Middle frontal gyrus (tissue), 1 donor: ENCODE measurements at regions not wholly inside any gene's neighbourhood (a gene's known extent, or its start where the extent isn't known, plus 50 kb on each side); places are given as distances from the start of the nearest gene placed in this dataset.

Source experiments
- DNase-seq: peaks from one replicate; pipeline ENCODE4 v3.0.0-alpha.2; 2015; ENCODE audit warnings: low spot score; ENCODE audit errors: extremely low spot score

DNA sequence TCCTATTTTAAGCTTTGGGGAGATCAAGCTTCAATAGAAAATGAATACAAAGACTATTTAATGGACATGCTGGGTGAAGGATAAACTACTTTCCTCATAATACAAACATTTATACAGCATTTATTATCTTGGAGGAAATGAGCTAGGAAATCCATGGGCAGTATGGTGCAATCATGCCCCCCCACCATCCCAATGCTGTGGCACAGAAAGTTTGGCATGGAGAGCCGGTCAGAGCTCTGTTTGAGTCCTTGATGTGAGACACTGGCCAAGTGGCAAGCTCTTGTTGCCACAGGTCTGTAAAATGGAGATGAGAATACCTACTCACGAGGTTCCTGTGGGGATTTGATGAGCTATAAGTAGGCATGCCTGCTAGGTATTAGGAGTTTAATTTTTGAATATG lies 120.6 kb downstream of the MAB21L3 start:
- DNase-seq, result no peak

DNA sequence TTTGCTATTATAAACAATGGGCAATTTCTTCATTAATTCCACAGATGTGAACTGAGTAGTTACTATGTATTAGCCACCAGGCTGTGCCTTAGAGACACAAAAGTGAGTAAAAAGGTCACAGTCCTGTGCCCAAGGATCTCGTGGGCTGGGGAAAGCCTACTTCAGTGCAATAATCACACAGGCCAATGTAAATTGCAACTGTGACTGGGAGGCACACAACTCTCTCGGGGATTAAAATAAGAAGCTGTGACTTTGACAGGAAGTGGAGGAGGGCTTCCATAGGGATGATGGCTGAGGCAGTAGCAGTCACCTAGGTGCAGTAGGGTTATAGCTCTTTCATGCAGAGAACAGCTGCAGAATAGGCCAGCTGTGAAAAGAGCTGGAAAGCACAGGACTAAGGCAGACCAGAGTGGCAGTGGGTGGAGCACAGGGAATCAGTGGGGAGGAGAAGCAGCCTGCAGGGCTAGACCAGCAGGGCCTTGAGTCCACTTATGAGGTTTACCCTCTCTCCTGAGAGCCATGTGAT lies 121.9 kb downstream of the MAB21L3 start:
- no peak for DNase-seq

DNA sequence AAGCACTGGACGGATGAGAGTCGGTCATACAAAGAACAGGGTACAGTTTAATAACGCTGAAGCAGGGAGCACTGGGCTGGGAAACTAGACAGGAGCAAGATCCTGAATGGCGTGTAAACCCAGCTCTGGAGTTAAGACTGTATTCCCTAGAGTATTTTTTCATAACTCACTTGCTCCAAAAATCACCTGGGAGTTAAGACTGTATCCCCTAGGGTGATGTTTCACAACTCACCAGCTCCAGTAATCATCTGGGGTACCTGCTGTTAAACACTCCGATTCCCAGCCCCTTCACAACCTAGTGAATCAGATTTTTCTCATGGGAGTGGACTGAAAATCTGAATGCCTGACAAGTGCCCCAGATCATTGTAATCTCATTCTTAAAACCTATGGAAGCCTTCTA lies 123.2 kb downstream of the MAB21L3 start:
- no peak for DNase-seq

GRCh38 chr1:116239916-116240315 lies 128.7 kb downstream of the MAB21L3 start:
- DNase-seq, result no peak

GRCh38 chr1:116242741-116243140 lies 130.3 kb upstream of the ATP1A1 start:
- DNase-seq, result no peak

GRCh38 chr1:116243333-116244054 lies 129.6 kb upstream of the ATP1A1 start:
- no peak for DNase-seq

DNA sequence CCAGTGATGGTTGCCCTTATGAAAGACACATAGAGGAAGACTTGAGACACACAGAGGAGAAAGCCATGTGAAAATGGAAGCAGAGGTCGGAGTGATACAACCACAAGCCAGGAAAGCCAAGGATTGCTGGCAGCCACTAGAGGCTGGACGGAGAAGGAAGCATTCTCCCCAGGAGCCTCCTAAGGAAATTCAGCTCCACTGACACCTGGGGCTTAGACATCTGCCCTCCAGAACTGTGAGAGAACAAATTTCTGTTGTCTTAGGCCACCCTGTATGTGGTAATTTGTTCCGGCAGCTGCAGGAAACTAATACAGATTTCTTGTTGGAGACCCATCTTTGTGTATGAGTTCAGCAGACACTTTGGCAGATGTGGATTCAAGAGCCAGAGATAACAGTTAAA lies 126.9 kb upstream of the ATP1A1 start:
- DNase-seq, result no peak

GRCh38 chr1:116252271-116252670 lies 120.8 kb upstream of the ATP1A1 start:
- DNase-seq, result no peak

DNA sequence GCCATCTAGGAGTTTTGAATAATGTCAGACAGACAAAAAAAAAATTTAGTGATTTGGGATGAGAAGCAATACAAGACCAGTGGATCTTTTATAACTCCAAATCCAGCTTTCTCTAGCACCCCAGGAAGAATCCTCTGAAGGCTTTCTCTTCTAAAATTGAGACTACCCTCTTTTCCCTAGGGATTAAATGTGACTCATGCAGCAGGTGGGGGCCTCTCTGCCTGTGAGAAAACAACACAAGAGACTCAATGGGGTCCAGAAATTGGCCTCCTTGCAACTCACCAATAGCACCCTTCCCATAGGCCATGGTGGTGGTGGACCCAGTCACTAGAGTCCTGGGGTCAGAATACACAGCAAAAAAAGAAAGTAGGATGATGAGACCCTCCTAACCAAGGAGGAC lies 120.3 kb upstream of the ATP1A1 start:
- no peak for DNase-seq

DNA sequence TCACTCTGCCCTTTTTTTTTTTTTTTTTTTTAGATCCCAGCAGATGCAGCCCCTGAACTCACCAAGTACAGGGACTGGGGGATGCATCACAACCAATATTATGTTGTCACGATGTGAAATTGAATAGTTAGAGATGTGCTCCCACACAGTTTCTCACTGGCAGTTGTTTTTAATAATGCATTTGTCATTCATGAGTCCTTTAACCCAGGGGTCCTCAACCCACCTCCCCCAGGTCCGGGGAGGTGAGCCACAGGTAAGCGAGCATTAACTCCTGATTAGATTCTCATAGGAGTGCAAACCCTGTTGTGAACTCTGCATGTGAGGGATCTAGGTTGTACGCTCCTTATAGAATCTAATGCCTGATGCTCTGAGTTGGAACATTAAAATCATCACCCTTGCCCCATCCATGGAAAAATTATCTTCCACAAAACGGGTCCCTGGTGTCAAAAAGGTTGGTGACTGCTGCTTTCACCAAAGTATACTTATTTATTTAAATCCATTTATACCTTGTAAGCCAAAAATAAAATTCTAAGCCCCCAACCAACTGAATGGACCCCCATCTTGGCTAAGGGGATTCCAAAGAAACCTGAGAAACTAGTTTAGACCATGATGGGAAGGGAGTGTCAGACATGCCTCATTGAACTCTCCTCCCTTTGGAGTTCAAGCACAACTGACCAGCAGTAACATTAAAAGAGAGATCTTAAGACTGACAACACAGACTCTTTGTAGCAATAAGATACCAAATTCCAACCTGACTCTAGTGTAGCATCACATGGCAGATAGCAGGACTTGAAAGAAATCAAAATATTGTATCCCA lies 119.3 kb upstream of the ATP1A1 start:
- DNase-seq, result no peak

DNA sequence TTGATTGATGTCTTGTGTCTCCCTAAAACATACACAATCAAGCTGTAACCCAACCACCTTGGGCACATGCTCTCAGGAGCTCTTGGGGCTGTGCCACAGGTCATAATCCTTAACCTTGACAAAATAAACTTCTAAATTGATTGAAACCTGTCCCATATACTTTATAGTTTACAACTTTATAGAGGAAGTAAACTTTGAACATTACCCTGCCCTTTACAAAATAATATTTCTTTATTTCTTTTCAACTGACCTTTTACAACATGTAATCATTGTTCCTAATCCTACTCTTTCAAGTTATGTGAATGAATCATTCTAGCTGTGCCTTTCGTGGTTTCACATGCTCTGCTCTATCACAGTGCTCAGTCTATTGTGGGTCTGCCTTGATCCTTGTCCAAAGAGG lies 118.3 kb upstream of the ATP1A1 start:
- DNase-seq, result no peak

DNA sequence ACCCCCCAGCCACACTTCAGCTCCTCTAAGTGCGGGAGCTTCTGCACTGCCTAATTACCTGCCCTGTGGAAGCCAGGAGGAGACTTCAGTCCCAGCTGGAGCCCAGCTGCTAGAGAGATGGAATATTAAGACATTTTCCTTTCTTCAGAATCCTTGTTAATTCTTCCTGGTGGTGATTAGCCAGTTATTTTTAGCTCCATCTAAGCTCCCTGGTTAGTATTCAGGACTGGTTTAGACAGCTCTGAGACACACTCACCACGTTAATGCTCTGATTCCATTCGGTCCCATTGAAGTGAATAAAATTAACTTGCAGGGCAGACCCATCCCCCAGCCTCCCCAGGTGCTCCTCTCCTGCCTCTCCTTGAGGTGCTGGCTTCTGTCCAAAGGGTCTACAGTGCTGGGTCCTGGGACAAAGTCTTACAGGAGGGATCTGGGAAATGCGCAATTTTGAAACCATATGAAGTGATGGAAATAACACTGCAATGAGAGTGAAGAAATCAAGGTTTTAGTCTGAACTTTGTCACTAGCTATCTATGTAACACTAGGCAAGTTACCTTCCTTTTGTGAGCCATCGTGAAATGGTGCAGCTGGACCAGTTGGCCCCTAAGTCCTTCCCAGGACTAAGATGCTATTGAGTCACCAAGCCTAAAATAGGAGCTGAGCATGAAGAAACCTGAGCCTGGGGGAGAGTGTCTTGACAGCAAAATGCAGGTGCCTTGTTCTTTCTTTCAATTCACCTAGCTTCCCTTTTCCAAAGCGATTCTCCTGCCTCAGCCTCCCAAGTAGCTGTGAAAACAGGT lies 117.4 kb upstream of the ATP1A1 start:
- no peak for DNase-seq

DNA sequence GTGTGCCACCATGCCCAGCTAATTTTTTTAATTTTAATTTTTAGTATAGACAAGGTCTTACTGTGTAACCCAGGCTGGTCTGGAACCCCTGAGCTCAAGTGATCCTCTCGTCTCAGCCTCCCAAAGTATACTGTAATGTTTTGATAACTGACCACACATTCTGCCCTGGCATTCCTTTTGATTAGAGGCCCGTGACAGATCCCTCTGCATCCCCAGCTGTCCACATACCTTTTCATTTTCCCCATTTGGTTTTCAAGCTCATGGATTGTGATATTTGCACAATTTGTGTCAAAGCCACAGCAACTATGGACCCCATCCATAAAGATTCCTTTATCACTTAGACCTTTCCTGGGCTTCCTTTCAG lies 116.8 kb upstream of the ATP1A1 start:
- no peak for DNase-seq

GRCh38 chr1:116256875-116257274 lies 116.2 kb upstream of the ATP1A1 start:
- no peak for DNase-seq

DNA sequence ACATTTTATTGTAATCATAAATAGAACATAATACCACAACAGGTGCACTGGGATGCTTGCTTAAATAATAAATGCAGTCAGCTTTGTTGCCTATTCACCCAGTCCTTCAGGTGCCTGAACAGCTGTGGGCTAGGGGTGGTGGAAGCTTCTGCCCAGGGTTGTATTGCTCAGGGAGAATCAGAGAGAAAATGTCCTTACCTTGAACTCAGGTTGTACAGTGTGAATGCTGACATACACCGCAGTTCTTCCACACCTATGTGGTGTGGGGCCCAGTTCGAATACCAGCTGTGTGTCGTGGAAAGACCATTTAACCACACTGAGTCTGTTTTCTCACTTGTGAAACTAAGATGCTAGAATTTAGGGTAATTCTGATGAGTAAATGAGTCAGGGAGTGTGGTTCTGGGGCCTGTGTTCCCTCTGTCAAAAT lies 115.7 kb upstream of the ATP1A1 start:
- no peak for DNase-seq

- DNase-seq, result no peak
These were observed 115.2 kb upstream of the ATP1A1 start for GRCh38 chr1:116257836-116258235.

DNA sequence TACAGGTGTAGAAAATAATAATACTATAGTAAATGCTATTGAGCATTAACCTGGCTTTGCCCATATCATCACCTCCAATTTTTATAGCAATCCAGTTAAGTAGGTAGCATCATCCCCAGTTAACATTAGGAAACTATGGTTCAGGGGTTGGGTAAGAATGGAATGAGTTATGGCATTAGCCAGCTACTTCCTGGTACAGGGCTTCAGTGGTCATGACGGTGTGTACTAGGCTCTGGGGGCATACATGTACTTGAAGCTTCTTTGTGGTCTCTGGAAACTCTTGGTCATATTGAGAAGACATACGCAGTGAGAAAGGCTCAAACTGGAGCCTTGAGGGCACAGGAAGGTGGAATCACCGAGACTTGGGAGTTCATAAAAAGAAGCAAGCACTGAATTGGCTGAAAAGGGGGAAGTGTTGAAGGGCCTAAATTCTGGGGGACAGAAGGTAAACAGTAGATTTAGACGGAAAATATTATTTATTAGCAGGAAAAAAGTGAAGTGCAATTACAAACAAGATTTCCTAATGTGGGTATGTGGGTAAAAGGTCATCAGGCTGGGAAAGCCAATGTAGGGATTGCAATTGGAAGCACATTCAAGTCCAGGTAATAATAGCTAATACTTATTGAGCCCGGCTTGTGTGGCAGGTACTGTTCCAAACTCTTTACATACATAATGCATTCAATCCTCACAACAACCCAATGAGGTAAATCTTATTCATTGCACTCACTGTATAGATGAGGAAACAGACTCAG lies 114.2 kb upstream of the ATP1A1 start:
- DNase-seq, result no peak

GRCh38 chr1:116259663-116260062 lies 113.4 kb upstream of the ATP1A1 start:
- DNase-seq, result no peak

GRCh38 chr1:116260115-116260514 lies 112.9 kb upstream of the ATP1A1 start:
- no peak for DNase-seq

GRCh38 chr1:116260621-116261020 lies 112.4 kb upstream of the ATP1A1 start:
- DNase-seq, result no peak

GRCh38 chr1:116261227-116261626 lies 111.8 kb upstream of the ATP1A1 start:
- DNase-seq, result no peak
